ENCODE measurements at regions not wholly inside any gene's neighbourhood (a gene's known extent, or its start where the extent isn't known, plus 50 kb on each side); places are given as distances from the start of the nearest gene placed in this dataset.

- H3K23ac ChIP-seq (ENCODE audit: insufficient read length, low read depth, low read length): no peak overlapping the region
- H3K9me3 ChIP-seq (ENCODE audit: control insufficient read depth, low read depth, low read length): no peaks in the 10 kb centered on the region
Measured at GRCh38 chr9:13958672-13959071, 355.3 kb downstream of the NFIB start.

More at GRCh38 chr9:13958672-13959071, 355.3 kb downstream of the NFIB start:
- Histone ChIP-seq H2BK120ac (ENCODE audit: low read depth, low read length, poor library complexity, severe bottlenecking) (no peak overlapping the region), H4K8ac (replicated peaks; ENCODE audit: insufficient read length, low read depth, low read length) (no peak overlapping the region), H2BK20ac (ENCODE audit: low read depth, low read length, poor library complexity, severe bottlenecking) (no peak overlapping the region), H2BK12ac (ENCODE audit: insufficient read length, low read depth, low read length) (no peak overlapping the region), H3K27me3 (ENCODE audit: insufficient read depth, low read length) (no peaks in the 10 kb centered on the region), H3T11ph (ENCODE audit: low read length) (no peak overlapping the region), H2BK5ac (ENCODE audit: insufficient read length, low read length) (no peak overlapping the region), H3K23me2 (ENCODE audit: insufficient read length, low read depth, low read length, poor library complexity, severe bottlenecking) (no peaks in the 10 kb centered on the region), H3K27ac (ENCODE audit: insufficient read length, low read depth, low read length) (no peak overlapping the region), H3K4me1 (ENCODE audit: insufficient read depth, low read length) (no peaks in the 10 kb centered on the region; the same call in 1 of the 2 replicates), H4K20me1 (ENCODE audit: control insufficient read depth, insufficient read depth, insufficient read length) (no peaks in the 10 kb centered on the region), H4K5ac (ENCODE audit: insufficient read length, low read depth, low read length) (no peak overlapping the region), H4K91ac (ENCODE audit: insufficient read length, low read depth, low read length) (no peak overlapping the region), H2BK15ac (ENCODE audit: low read depth, low read length) (no peak overlapping the region), H3K79me2 (ENCODE audit: insufficient read depth, low read length) (no peaks in the 10 kb centered on the region), H3K4ac (ENCODE audit: low read depth, low read length) (no peak overlapping the region), H3K9ac (ENCODE audit: extremely low read depth, insufficient read length, low read length) (no peak overlapping the region), H3K4me2 (ENCODE audit: insufficient read depth, insufficient read length, low read length) (no peak overlapping the region), H3K18ac (ENCODE audit: insufficient read length, low read depth, low read length) (no peak overlapping the region), H3K56ac (ENCODE audit: insufficient read length, low read depth, low read length) (no peak overlapping the region), H3K14ac (ENCODE audit: insufficient read depth, low read length) (no peak overlapping the region), H2AFZ (ENCODE audit: low read length) (no peak overlapping the region), H2AK5ac (ENCODE audit: insufficient read length, low read length) (no peak overlapping the region), H3K79me1 (ENCODE audit: insufficient read depth, low read depth, low read length, poor library complexity, severe bottlenecking) (no peaks in the 10 kb centered on the region)
- H3K9me3 Mint-ChIP-seq: no peaks in the 10 kb centered on the region
- H3K27ac Mint-ChIP-seq: no peak overlapping the region
- no peaks in the 10 kb centered on the region for H3K27me3 Mint-ChIP-seq (ENCODE audit: low read depth)
- H3K4me3 Mint-ChIP-seq: no peak overlapping the region
- no peaks in the 10 kb centered on the region for H3K36me3 Mint-ChIP-seq (ENCODE audit: insufficient read depth in 1 of 3, low read depth in 3 of 3)
- peaks cover 23 to 29% of the 10 kb centered on the region in 2 experiments for H3K4me1 Mint-ChIP-seq
- no peak for TF ChIP-seq CTCF (conservative IDR thresholded peaks at IDR 0.05)
- no CpG with 5 or more reads among the region's 1 CpG for WGBS (ENCODE audit: extremely low coverage, insufficient read length, low lambda C conversion rate)
- DNase-seq: no peak
